Activated naive CD8-positive, alpha-beta T cell (primary cell): ENCODE measurements at regions not wholly inside any gene's neighbourhood (a gene's known extent, or its start where the extent isn't known, plus 50 kb on each side); places are given as distances from the start of the nearest gene placed in this dataset.
"Not testable (repeated sequence)": the region's sequence is repeated elsewhere in the genome, so short reads cannot be mapped to it uniquely, and the experiment has no call there.

Source experiments
- H3K27ac Mint-ChIP-seq: one replicate; pipeline ENCODE4 v1.8.0; 2021; ENCODE audit warnings: mixed read lengths
- H3K27me3 Mint-ChIP-seq: one replicate; pipeline ENCODE4 v1.8.0; 2021; ENCODE audit warnings: mixed read lengths
- H3K36me3 Mint-ChIP-seq: one replicate; pipeline ENCODE4 v1.8.0; 2021; ENCODE audit warnings: mixed read lengths
- H3K4me1 Mint-ChIP-seq: one replicate; pipeline ENCODE4 v1.8.0; 2021; ENCODE audit warnings: low read depth, mixed read lengths
- H3K4me3 Mint-ChIP-seq: one replicate; pipeline ENCODE4 v1.8.0; 2021; ENCODE audit warnings: mild to moderate bottlenecking, mixed read lengths
- H3K9me3 Mint-ChIP-seq: one replicate; pipeline ENCODE4 v1.8.0; 2021; ENCODE audit warnings: low read depth, mixed read lengths

DNA sequence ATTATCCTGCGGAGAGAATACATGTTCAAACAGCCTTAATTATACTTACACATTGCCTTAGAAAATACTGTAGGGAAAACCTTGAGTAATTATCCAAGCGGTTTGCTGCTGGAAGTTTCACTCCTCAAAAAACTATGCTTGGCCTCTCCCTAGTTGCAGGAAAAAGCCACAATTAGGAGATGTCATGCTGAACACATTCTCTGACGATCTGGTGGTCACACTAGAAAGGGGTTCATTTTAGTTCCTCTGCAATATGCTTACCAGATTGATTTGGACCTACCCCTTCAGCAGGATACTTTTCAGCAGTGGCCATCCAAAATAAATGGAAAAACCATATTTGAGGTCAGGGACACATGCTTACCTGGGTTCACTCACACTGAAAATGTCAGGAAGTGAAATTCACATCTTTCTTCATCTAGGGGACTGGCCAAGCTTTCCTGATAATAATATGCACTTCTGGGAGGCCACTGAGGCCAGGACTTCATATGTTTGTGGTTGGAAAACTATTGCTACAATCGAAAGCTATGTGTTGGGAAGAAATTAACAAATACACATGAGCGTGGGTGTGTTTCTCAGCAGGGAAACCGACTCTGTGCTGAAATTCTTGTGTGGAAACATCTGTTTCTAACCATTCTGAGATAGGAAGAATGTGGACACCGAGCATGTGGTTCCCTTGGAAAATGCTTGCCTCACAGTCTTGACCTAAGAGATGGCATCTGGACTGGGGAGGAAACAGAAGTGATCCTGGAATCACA lies 68.8 kb downstream of the ATXN3L start:
- Mint-ChIP-seq H3K4me1 (peaks cover 18% of the 10 kb centered on the region), H3K4me3 (no peak overlapping the region), H3K27me3 (no peaks in the 10 kb centered on the region), H3K9me3 (no peaks in the 10 kb centered on the region), H3K27ac (no peak overlapping the region), H3K36me3 (no peaks in the 10 kb centered on the region)

GRCh38 chrX:13248867-13249486 lies 70.9 kb downstream of the ATXN3L start:
- Mint-ChIP-seq H3K4me1 (peaks cover 6% of the 10 kb centered on the region), H3K4me3 (no peak overlapping the region), H3K36me3 (no peaks in the 10 kb centered on the region), H3K27me3 (no peaks in the 10 kb centered on the region), H3K27ac (no peak overlapping the region), H3K9me3 (no peaks in the 10 kb centered on the region)

GRCh38 chrX:13239272-13239671 lies 80.6 kb downstream of the ATXN3L start:
- Mint-ChIP-seq H3K27ac (no peak overlapping the region), H3K27me3 (no peaks in the 10 kb centered on the region), H3K4me1 (no peaks in the 10 kb centered on the region), H3K36me3 (no peaks in the 10 kb centered on the region), H3K4me3 (no peak overlapping the region), H3K9me3 (no peaks in the 10 kb centered on the region)

DNA sequence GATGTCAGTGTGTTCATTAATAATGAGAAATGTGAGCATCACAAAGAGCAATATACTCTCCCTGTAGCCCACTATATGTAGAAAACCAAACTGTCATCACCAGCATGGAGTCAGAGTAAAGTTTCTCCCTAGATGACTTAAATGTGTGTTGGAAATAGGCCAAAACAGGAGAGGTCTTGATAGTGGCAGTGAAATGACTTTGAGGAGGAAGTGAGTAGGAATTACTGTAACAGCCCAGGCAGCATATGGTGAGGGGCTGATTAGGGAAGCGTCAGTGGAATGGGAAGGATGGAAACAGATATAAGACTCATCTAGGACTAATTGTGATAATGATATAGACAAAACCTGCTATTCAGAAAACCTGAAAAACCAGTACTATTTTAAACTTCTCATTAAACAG lies 83.9 kb downstream of the ATXN3L start:
- Mint-ChIP-seq H3K4me1 (no peaks in the 10 kb centered on the region), H3K36me3 (no peaks in the 10 kb centered on the region), H3K27me3 (no peaks in the 10 kb centered on the region), H3K9me3 (no peaks in the 10 kb centered on the region), H3K4me3 (no peak overlapping the region), H3K27ac (no peak overlapping the region)

- Mint-ChIP-seq H3K9me3 (no peaks in the 10 kb centered on the region), H3K27ac (no peak overlapping the region), H3K4me3 (no peak overlapping the region), H3K36me3 (no peaks in the 10 kb centered on the region), H3K27me3 (no peaks in the 10 kb centered on the region), H3K4me1 (no peaks in the 10 kb centered on the region)
Measured at GRCh38 chrX:13232484-13232883, 87.4 kb downstream of the ATXN3L start.

DNA sequence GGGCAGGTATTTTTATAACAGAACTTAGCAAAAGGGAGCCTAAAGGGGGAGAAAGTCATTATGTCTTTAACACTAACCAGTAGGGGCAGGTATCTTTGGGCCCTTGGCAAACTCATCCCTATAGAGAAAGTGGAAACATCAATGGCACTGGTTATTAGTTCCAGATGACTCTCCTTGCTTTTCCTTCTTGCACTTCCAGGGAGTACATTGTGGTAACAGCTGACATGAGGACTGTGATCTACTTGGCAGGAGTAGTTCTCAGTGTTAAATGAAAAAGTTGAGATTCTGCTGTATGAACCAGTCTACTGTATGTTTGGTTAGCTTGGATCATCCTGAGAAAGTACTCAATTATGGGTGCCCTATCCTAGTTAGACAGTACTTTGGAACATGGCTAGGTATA lies 93.6 kb downstream of the ATXN3L start:
- H3K27me3 Mint-ChIP-seq, result no peaks in the 10 kb centered on the region
- H3K27ac Mint-ChIP-seq, result no peak overlapping the region
- no peaks in the 10 kb centered on the region for H3K9me3 Mint-ChIP-seq

DNA sequence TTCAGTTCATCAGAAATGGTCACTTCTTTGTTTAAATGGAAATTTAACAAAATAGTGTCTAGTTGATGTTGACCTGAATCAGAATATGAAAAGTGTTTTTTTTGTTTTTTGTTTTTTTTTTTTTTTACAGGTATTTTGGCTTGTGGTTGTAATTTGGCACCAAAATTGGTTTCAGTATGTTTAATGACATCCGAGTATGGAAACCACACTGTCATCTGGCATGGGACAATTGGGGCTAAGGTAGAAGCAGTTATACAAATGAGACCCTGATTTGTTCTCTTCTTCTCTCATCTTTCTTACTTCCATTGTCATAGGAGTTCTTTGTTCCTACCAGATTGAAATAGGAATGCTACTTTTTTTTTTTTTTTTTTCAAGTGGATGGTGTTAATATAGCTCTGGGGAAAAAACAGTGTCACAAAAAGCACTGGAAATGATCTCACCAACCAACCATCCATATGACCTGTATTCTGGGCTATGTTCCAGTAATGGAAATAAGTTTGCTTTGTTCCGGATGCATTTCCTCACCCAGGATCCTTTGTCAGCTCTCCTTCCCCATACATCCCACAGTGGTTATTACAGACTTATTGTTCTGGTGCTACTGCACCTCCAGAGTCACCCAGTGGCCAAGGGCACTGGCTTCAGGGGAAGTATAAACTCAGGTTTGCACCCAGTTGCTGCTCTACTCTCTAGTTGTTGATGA lies 95.8 kb downstream of the ATXN3L start:
- Mint-ChIP-seq H3K4me3 (no peak overlapping the region), H3K27me3 (no peaks in the 10 kb centered on the region), H3K4me1 (no peaks in the 10 kb centered on the region), H3K27ac (no peak overlapping the region), H3K9me3 (no peaks in the 10 kb centered on the region), H3K36me3 (peaks cover 2% of the 10 kb centered on the region)

More for the DNA sequence above, 93.6 kb downstream of the ATXN3L start:
- Mint-ChIP-seq H3K4me3 (no peak overlapping the region), H3K4me1 (no peaks in the 10 kb centered on the region), H3K36me3 (peaks cover 2% of the 10 kb centered on the region)

GRCh38 chrX:13220916-13221315 lies 98.9 kb downstream of the ATXN3L start:
- no peaks in the 10 kb centered on the region for H3K27me3 Mint-ChIP-seq
- no peaks in the 10 kb centered on the region for H3K4me1 Mint-ChIP-seq
- H3K27ac Mint-ChIP-seq, result no peak overlapping the region
- peaks cover 2% of the 10 kb centered on the region for H3K36me3 Mint-ChIP-seq
- H3K9me3 Mint-ChIP-seq, result no peaks in the 10 kb centered on the region
- H3K4me3 Mint-ChIP-seq, result no peak overlapping the region

- Mint-ChIP-seq H3K4me3 (no peak overlapping the region), H3K27me3 (no peaks in the 10 kb centered on the region), H3K9me3 (no peaks in the 10 kb centered on the region)
Measured at GRCh38 chrX:13219991-13220764, 99.7 kb downstream of the ATXN3L start.

DNA sequence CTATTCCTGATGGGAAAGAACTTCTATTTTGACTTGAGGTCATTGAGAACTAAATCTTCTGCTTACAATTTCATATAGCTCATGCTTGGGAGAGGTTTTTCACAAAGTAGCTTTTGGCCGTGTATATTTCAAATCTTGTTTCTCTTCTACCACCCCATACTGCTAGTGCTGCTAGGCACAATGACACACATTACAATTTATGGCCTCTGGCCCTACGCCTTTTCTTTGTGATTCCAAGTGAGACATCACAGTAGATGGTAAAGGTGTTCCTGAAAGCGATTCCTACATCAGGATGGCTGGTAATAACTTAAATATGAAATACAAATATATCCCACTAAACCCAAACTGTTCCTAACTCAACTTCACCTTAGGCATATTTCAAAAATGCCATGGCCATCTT lies 101.1 kb downstream of the ATXN3L start:
- Mint-ChIP-seq H3K36me3 (peaks cover 2% of the 10 kb centered on the region), H3K4me1 (no peaks in the 10 kb centered on the region), H3K4me3 (no peak overlapping the region), H3K27ac (no peak overlapping the region), H3K9me3 (no peaks in the 10 kb centered on the region), H3K27me3 (no peaks in the 10 kb centered on the region)

More at GRCh38 chrX:13219991-13220764, 99.7 kb downstream of the ATXN3L start:
- H3K4me1 Mint-ChIP-seq, result no peaks in the 10 kb centered on the region
- no peak overlapping the region for H3K27ac Mint-ChIP-seq
- H3K36me3 Mint-ChIP-seq, result peaks cover 2% of the 10 kb centered on the region

DNA sequence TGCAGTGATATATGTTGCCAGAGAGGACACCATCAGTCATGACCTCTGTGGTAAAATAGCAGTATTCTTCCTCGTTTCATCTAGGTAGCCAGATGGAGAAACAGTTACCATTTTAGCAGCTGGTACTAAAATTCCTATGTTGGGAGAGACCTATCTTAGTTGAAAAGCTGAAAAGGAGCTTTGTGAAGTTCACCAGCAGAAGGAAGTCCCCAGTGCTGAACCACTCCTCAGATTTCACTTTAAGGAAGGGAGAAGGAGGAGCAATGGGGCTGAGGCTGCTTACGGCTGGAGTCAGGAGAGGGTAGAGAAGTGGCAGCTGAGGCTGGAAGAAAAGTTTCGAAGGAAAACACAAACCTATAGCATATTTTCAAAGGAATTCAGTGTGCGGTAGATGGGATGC lies 103.7 kb downstream of the ATXN3L start:
- Mint-ChIP-seq H3K9me3 (no peaks in the 10 kb centered on the region), H3K27me3 (no peaks in the 10 kb centered on the region), H3K4me3 (no peak overlapping the region), H3K4me1 (peaks cover 2% of the 10 kb centered on the region), H3K36me3 (no peaks in the 10 kb centered on the region), H3K27ac (no peak overlapping the region)

GRCh38 chrX:13215729-13216128 lies 104.1 kb downstream of the ATXN3L start:
- no peaks in the 10 kb centered on the region for H3K9me3 Mint-ChIP-seq
- peaks cover 2% of the 10 kb centered on the region for H3K4me1 Mint-ChIP-seq
- H3K4me3 Mint-ChIP-seq, result no peak overlapping the region
- H3K27me3 Mint-ChIP-seq, result no peaks in the 10 kb centered on the region
- no peak overlapping the region for H3K27ac Mint-ChIP-seq
- H3K36me3 Mint-ChIP-seq, result no peaks in the 10 kb centered on the region

DNA sequence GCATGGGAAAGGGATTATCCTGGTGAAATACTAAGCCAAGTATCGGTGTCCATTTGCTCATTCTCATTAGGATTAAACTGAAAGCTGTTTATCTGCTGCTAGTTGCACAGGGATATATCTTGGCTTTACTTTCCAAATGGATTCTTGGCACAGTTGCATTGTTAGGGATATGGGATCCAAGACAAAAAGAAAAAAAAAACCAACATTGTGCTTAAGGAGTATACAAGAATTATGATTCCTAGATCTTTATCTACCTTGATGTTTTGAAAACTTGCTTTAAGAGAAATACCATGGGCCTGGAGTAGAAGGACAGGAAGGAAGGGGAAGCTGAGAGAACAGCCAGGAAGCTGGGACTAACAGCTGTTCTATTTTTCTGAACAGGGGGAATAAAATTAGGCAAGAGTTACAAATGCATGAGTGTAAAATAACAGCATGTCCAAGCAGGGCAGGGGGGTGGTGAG lies 107.6 kb downstream of the ATXN3L start:
- Mint-ChIP-seq H3K27me3 (no peaks in the 10 kb centered on the region), H3K27ac (no peak overlapping the region), H3K9me3 (no peaks in the 10 kb centered on the region)

DNA sequence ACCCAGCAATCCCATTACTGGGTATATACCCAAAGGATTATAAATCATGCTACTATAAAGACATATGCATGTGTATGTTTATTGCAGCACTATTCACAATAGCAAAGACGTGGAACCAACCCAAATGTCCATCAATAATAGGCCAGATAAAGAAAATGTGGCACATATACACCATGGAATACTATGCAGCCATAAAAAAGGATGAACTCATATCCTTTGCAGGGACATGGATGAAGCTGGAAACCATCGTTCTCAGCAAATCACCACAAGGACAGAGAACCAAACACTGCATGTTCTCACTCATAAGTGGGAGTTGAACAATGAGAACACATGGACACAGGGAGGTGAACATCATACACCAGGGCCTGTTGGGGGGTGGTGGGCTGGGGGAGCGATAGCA lies 109.7 kb downstream of the ATXN3L start:
- not testable (repeated sequence) for H3K4me3 Mint-ChIP-seq, H3K4me1 Mint-ChIP-seq, H3K36me3 Mint-ChIP-seq, H3K9me3 Mint-ChIP-seq, H3K27me3 Mint-ChIP-seq, H3K27ac Mint-ChIP-seq

More for the DNA sequence above, 107.6 kb downstream of the ATXN3L start:
- H3K36me3 Mint-ChIP-seq, result no peaks in the 10 kb centered on the region
- peaks cover 2% of the 10 kb centered on the region for H3K4me1 Mint-ChIP-seq
- no peak overlapping the region for H3K4me3 Mint-ChIP-seq

GRCh38 chrX:13209704-13210103 lies 110.1 kb downstream of the ATXN3L start:
- H3K4me1 Mint-ChIP-seq, result not testable (repeated sequence)

More at GRCh38 chrX:13209704-13210103, 110.1 kb downstream of the ATXN3L start:
- not testable (repeated sequence) for H3K27me3 Mint-ChIP-seq, H3K27ac Mint-ChIP-seq, H3K36me3 Mint-ChIP-seq, H3K9me3 Mint-ChIP-seq, H3K4me3 Mint-ChIP-seq
